GM12878 (cell line): ENCODE measurements at regions not wholly inside any gene's neighbourhood (a gene's known extent, or its start where the extent isn't known, plus 50 kb on each side); places are given as distances from the start of the nearest gene placed in this dataset.

Experiments
- ATAC-seq: fragments of 200-7000 bp; cut with Tn5 transposase; 3 replicates; pipeline ENCODE4 v1.9.1; 2020; ENCODE audit warnings: mild to moderate bottlenecking, moderate library complexity
- BruUV-seq: library from RNA; stranded (reverse); fragments of 400-500 nt; replicated peaks from 2 replicates; lab custom pipeline; 2021; lab: Mats Ljungman, UMichigan
- CTCF ChIA-PET: fragments of 300-600 bp; sonication (Branson Sonifier 250); formaldehyde crosslinking; extraction: SDS; loops from one replicate; lab custom pipeline; 2021; ENCODE audit warnings: inconsistent platforms; lab: Yijun Ruan, JAX
- POLR2A ChIA-PET: fragments of 350-600 bp; formaldehyde crosslinking; extraction: SDS; loops from one replicate; lab custom pipeline; 2021; ENCODE audit warnings: inconsistent platforms; lab: Charles Lee
- RAD21 ChIA-PET: fragments of 300-600 bp; sonication (Branson Sonifier 250); formaldehyde crosslinking; loops from one replicate; lab custom pipeline; 2023; ENCODE audit warnings: antibody characterized with exemption; ENCODE audit not compliant: unreplicated experiment; lab: Charles Lee
- SMC1A ChIA-PET: fragments of 300-600 bp; sonication (Branson Sonifier 250); formaldehyde crosslinking; loops from one replicate; lab custom pipeline; 2023; ENCODE audit not compliant: unreplicated experiment, uncharacterized antibody; lab: Charles Lee
- DNase-seq: peaks from one replicate; pipeline ENCODE4 v3.0.0-alpha.2; 2011; ENCODE audit warnings: low read depth, low spot score
- FAIRE-seq: peaks from 3 replicates; lab custom pipeline; 2011; peaks lifted over from hg19 to GRCh38; lab: Jason Lieb, UNC
- H2AFZ ChIP-seq: 2 replicates; pipeline ENCODE4 v1.6.0; 2011; ENCODE audit warnings: low read depth, low read length, control low read depth; ENCODE audit not compliant: control insufficient read depth
- H3K27ac ChIP-seq: 2 replicates; pipeline ENCODE4 v1.5.1; 2011; ENCODE audit warnings: control low read depth; ENCODE audit not compliant: control insufficient read depth, insufficient read depth
- H3K27me3 ChIP-seq, 2 experiments: replicated peaks in 1 of 2; 2 replicates each; pipeline versions ENCODE4 v1.6.0 to v1.6.1; 2011; ENCODE audit warnings: low read length in 1 of 2; ENCODE audit not compliant: control insufficient read depth in 2 of 2, insufficient read depth in 2 of 2
- H3K36me3 ChIP-seq, 2 experiments: 2 replicates each; pipeline ENCODE4 v1.5.1; 2011; ENCODE audit warnings: low read length in 1 of 2; ENCODE audit not compliant: control insufficient read depth in 2 of 2, insufficient read depth in 2 of 2
- H3K4me1 ChIP-seq: 2 replicates; pipeline ENCODE4 v1.6.1; 2011; ENCODE audit warnings: mild to moderate bottlenecking, low read length, moderate library complexity, mixed read lengths; ENCODE audit not compliant: control insufficient read depth, insufficient read depth
- H3K4me2 ChIP-seq: 2 replicates; pipeline ENCODE4 v1.6.0; 2011; ENCODE audit warnings: control low read depth; ENCODE audit not compliant: control insufficient read depth, insufficient read depth
- H3K4me3 ChIP-seq: fragments of 200-600 bp; sonication (generic); 2 replicates; pipeline ENCODE4 v1.5.1; 2016
- H3K79me2 ChIP-seq: 2 replicates; pipeline ENCODE4 v1.6.0; 2011; ENCODE audit warnings: low read length; ENCODE audit not compliant: control insufficient read depth, insufficient read depth
- H3K9ac ChIP-seq: 2 replicates; pipeline ENCODE4 v1.8.0; 2011; ENCODE audit warnings: low read length, control low read depth, mixed read lengths; ENCODE audit not compliant: control insufficient read depth, insufficient read depth
- H3K9me3 ChIP-seq: replicated peaks from 3 replicates; pipeline ENCODE4 v1.5.1; 2011; ENCODE audit warnings: mild to moderate bottlenecking, low read length; ENCODE audit not compliant: control insufficient read depth, insufficient read depth
- H4K20me1 ChIP-seq: 2 replicates; pipeline ENCODE4 v1.6.0; 2011; ENCODE audit not compliant: control insufficient read depth, insufficient read depth
- ATF2 ChIP-seq: IDR thresholded peaks from 2 replicates; pipeline ENCODE4 v1.6.1; 2012; ENCODE audit warnings: low read length, inconsistent platforms
- CEBPB ChIP-seq, 2 experiments: fragments of 150-350 bp in 1 of 2; IDR thresholded peaks; 2 replicates each; pipeline ENCODE4 v1.6.1; 2012 to 2014; ENCODE audit warnings: low read depth in 2 of 2, low read length in 2 of 2, borderline replicate concordance in 1 of 2, inconsistent platforms in 1 of 2
- CHD1 ChIP-seq: IDR thresholded peaks from 2 replicates; pipeline ENCODE4 v1.6.1; 2012; ENCODE audit warnings: low read depth, low read length, improper control_type of control experiment
- EGR1 ChIP-seq, 2 experiments: IDR thresholded peaks; 1 replicate in 1 of 2; 2 replicates in 1 of 2; pipeline ENCODE4 v1.6.1; 2011 to 2012; ENCODE audit warnings: low read depth in 2 of 2, low read length in 2 of 2, borderline replicate concordance in 1 of 2, mild to moderate bottlenecking in 1 of 2, moderate library complexity in 1 of 2
- EP300 ChIP-seq, 2 experiments: fragments of 150-350 bp in 1 of 2; IDR thresholded peaks; 2 replicates each; pipeline ENCODE4 v1.6.1; 2011 to 2012; ENCODE audit warnings: low read depth in 2 of 2, low read length in 2 of 2, borderline replicate concordance in 1 of 2, improper control_type of control experiment in 1 of 2, inconsistent platforms in 1 of 2; ENCODE audit not compliant: control insufficient read depth in 1 of 2
- JUNB ChIP-seq: IDR thresholded peaks from 2 replicates; pipeline ENCODE4 v1.6.1; 2016; ENCODE audit warnings: antibody characterized with exemption, mild to moderate bottlenecking
- NBN ChIP-seq: fragments of 450-650 bp; IDR thresholded peaks from 2 replicates; pipeline ENCODE4 v1.6.1; 2016
- PAX8 ChIP-seq: fragments of 450-650 bp; IDR thresholded peaks from 2 replicates; pipeline ENCODE4 v1.6.1; 2017; ENCODE audit warnings: mild to moderate bottlenecking, moderate library complexity
- POLR2A ChIP-seq: IDR thresholded peaks from 2 replicates; pipeline ENCODE4 v1.6.1; 2011; ENCODE audit warnings: low read depth, mild to moderate bottlenecking, low read length
- SMARCA5 ChIP-seq: fragments of 450-650 bp; IDR thresholded peaks from 2 replicates; pipeline ENCODE4 v1.6.1; 2017; ENCODE audit warnings: mild to moderate bottlenecking
- SMC3 ChIP-seq: IDR thresholded peaks from 2 replicates; pipeline ENCODE4 v1.6.1; 2011; ENCODE audit warnings: low read length, improper control_type of control experiment, borderline replicate concordance
- SREBF1 ChIP-seq: IDR thresholded peaks from 2 replicates; pipeline ENCODE4 v1.6.1; 2012; ENCODE audit warnings: mild to moderate bottlenecking, low read length
- STAT3 ChIP-seq: IDR thresholded peaks from 2 replicates; pipeline ENCODE4 v1.6.1; 2011; ENCODE audit warnings: low read depth, low read length, improper control_type of control experiment
- TCF3 ChIP-seq: IDR thresholded peaks from 2 replicates; pipeline ENCODE4 v1.6.1; 2012; ENCODE audit warnings: low read depth, mild to moderate bottlenecking, low read length, borderline replicate concordance; ENCODE audit not compliant: insufficient read depth
- ZNF24 ChIP-seq: fragments of 450-650 bp; IDR thresholded peaks from 2 replicates; pipeline ENCODE4 v1.6.1; 2017; ENCODE audit warnings: antibody characterized with exemption, mild to moderate bottlenecking
- ZNF592 ChIP-seq: fragments of 450-650 bp; IDR thresholded peaks from 2 replicates; pipeline ENCODE4 v1.6.1; 2017; ENCODE audit warnings: mild to moderate bottlenecking, moderate library complexity
- ZNF622 ChIP-seq: fragments of 450-650 bp; IDR thresholded peaks from 2 replicates; pipeline ENCODE4 v1.6.1; 2017; ENCODE audit warnings: mild to moderate bottlenecking, inconsistent platforms
- WGBS: methylation state at CpG from one replicate; pipeline ENCODE4 v1.1.6; 2016; ENCODE audit warnings: low lambda C conversion rate; ENCODE audit not compliant: insufficient replicate concordance, insufficient coverage; ENCODE audit errors: missing lambda C conversion rate; 5-methylcytosine and 5-hydroxymethylcytosine counted together
- in situ Hi-C: fragments of 300-500 bp; cut with MboI; formaldehyde crosslinking; loops from 9 replicates; pipeline ENCODE4 v1.14.3; 2018; ENCODE audit warnings: mixed read lengths
- intact Hi-C: fragments of 100-400 bp; cut with micrococcal nuclease; formaldehyde crosslinking; loops from one replicate; pipeline ENCODE4 v1.14.2; 2022; ENCODE audit not compliant: unreplicated experiment

DNA sequence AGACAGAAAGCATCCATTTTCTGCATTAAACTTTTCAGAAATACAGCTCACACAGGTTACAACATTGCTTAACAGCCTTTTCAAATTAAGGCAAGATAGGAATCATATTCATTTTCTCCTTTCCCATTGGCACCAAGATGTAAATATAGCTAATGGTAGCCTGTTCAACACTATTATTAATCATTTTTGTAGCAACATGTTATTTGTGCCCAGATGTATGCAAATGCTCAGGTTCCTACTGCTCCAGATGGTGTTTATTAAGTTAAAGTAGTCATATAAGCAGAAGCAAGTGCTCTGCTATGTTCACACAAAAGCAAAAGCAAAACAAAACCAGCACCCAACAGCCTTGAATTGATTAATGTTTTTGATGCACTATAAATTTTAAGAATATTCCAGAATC is 1110.6 kb downstream of the SLC6A15 start (continued):
- no peak for TF ChIP-seq ZNF24

DNA sequence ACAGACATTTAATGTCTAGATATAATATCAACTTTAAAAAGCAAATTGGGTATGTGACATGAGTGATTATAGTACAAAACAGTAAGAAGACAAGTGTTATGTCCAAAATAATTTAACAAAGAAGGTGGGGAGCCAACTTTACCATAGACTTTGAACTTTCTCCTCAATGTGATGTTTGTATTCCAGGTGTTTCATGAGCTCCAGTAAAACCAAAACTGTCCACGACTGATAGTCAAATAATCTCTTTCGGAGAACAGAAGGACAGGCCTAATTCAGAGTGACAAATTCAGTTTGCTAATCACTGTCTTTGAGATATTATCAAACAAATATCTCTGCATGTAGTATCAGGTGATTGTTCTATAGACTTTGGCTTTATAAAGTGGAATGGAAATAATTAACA is 1112.6 kb downstream of the SLC6A15 start:
- Histone ChIP-seq H3K4me2 (no peak overlapping the region), H3K4me1 (no peaks in the 10 kb centered on the region), H3K9ac (no peak overlapping the region), H4K20me1 (no peaks in the 10 kb centered on the region), H3K36me3 (no peaks in the 10 kb centered on the region), H2AFZ (no peak overlapping the region), H3K9me3 (no peaks in the 10 kb centered on the region), H3K4me3 (no peak overlapping the region), H3K79me2 (no peaks in the 10 kb centered on the region), H3K27ac (no peak overlapping the region), H3K27me3 (no peaks in the 10 kb centered on the region)
- CTCF ChIA-PET: no interaction called here
- RAD21 ChIA-PET: no interaction called here
- no peak for DNase-seq
- POLR2A ChIA-PET: no interaction called here
- 43% methylated on average over 2 of the region's 2 CpGs for WGBS
- intact Hi-C loops: no loop called here
- no TSS peak for BruUV-seq
- in situ Hi-C loops: loop anchor here (25.0 kb wide), 1 partner anchor 788 kb away; no protein-coding TSS in a partner anchor
- FAIRE-seq: no peak
- ATAC-seq: no peak
- SMC1A ChIA-PET: interaction anchor here (1.0 kb wide), 1 partner anchor 14 kb away, joined by 3 read pairs; no protein-coding TSS in a partner anchor
- TF ChIP-seq ZNF24: no peak
- no peak for TF ChIP-seq TCF3
- TF ChIP-seq JUNB: no peak
- no peak for TF ChIP-seq NBN
- no peak for TF ChIP-seq CEBPB (IDR thresholded peaks at IDR 0.05; ENCODE audit: borderline replicate concordance in 1 of 2, low read depth in 2 of 2, low read length in 2 of 2)
- TF ChIP-seq POLR2A: no peak
- TF ChIP-seq EGR1 (IDR thresholded peaks at IDR 0.05; ENCODE audit: borderline replicate concordance in 1 of 2, low read depth in 2 of 2, low read length in 2 of 2): no peak
- TF ChIP-seq ZNF622: no peak
- TF ChIP-seq SREBF1: no peak
- TF ChIP-seq EP300 (IDR thresholded peaks at IDR 0.05; ENCODE audit: borderline replicate concordance in 1 of 2, control insufficient read depth in 1 of 2, low read depth in 2 of 2, low read length in 2 of 2): no peak
- TF ChIP-seq CHD1: no peak
- no peak for TF ChIP-seq SMARCA5
- TF ChIP-seq SMC3: no peak
- no peak for TF ChIP-seq ZNF592
- no peak for TF ChIP-seq PAX8
- no peak for TF ChIP-seq STAT3
- no peak for TF ChIP-seq ATF2
